Ascending aorta (tissue), 2 donors: ENCODE measurements at regions not wholly inside any gene's neighbourhood (a gene's known extent, or its start where the extent isn't known, plus 50 kb on each side); places are given as distances from the start of the nearest gene placed in this dataset.

Source experiments
- DNase-seq, 2 donors: peaks; one replicate each; pipeline ENCODE4 v3.0.0-alpha.2; 2019; ENCODE audit warnings: low spot score in 2 of 2
- H3K27ac ChIP-seq, 2 donors: fragments of 200-600 bp; sonication (generic); one replicate each; pipeline ENCODE4 v1.5.1; 2016 to 2017; ENCODE audit warnings: mild to moderate bottlenecking in 1 of 2
- H3K27me3 ChIP-seq: fragments of 200-600 bp; sonication (generic); one replicate; pipeline ENCODE4 v1.5.1; 2017
- H3K36me3 ChIP-seq, 2 donors: fragments of 200-600 bp; sonication (generic); one replicate each; pipeline ENCODE4 v1.5.1; 2016
- H3K4me1 ChIP-seq, 2 donors: fragments of 200-600 bp; sonication (generic); one replicate each; pipeline ENCODE4 v1.5.1; 2016 to 2017; ENCODE audit warnings: mild to moderate bottlenecking in 1 of 2
- H3K4me3 ChIP-seq, 2 donors: fragments of 200-600 bp; sonication (generic); one replicate each; pipeline ENCODE4 v1.5.1; 2016 to 2017; ENCODE audit warnings: mild to moderate bottlenecking in 1 of 2
- H3K9me3 ChIP-seq, 2 donors: fragments of 200-600 bp; sonication (generic); one replicate each; pipeline ENCODE4 v1.5.1; 2016
- CTCF ChIP-seq, 3 experiments: fragments of 200-600 bp in 2 of 3; fragments of 450-650 bp in 1 of 3; sonication (generic) in 2 of 3; IDR thresholded peaks; one replicate each; pipeline ENCODE4 v1.5.1; 2016 to 2019; ENCODE audit warnings: antibody characterized with exemption in 3 of 3, mild to moderate bottlenecking in 1 of 3, moderate library complexity in 1 of 3
- intact Hi-C: fragments of 100-400 bp; cut with DNase I; formaldehyde crosslinking; loops from one replicate; pipeline ENCODE4 v1.15.1; 2023

- intact Hi-C loops = no loop called here
Observed at GRCh38 chr2:14751581-14751980, 119.1 kb downstream of the LRATD1 start.

GRCh38 chr2:14752295-14752694 is 119.8 kb downstream of the LRATD1 start:
- H3K27ac ChIP-seq = no peak overlapping the region
- no peak for DNase-seq
- no peak overlapping the region for H3K4me3 ChIP-seq
- intact Hi-C loops = no loop called here
- H3K27me3 ChIP-seq = no peaks in the 10 kb centered on the region
- TF ChIP-seq CTCF (IDR thresholded peaks at IDR 0.05) = no peak
- H3K36me3 ChIP-seq = no peaks in the 10 kb centered on the region
- no peaks in the 10 kb centered on the region for H3K4me1 ChIP-seq
- no peaks in the 10 kb centered on the region for H3K9me3 ChIP-seq

More at GRCh38 chr2:14751581-14751980, 119.1 kb downstream of the LRATD1 start:
- H3K36me3 ChIP-seq = no peaks in the 10 kb centered on the region
- DNase-seq = no peak
- no peak overlapping the region for H3K4me3 ChIP-seq
- TF ChIP-seq CTCF (IDR thresholded peaks at IDR 0.05) = no peak
- no peaks in the 10 kb centered on the region for H3K9me3 ChIP-seq
- no peak overlapping the region for H3K27ac ChIP-seq
- H3K4me1 ChIP-seq = no peaks in the 10 kb centered on the region
- H3K27me3 ChIP-seq = no peaks in the 10 kb centered on the region

GRCh38 chr2:14756122-14756541 is 123.6 kb downstream of the LRATD1 start:
- no peak for TF ChIP-seq CTCF (IDR thresholded peaks at IDR 0.05)
- intact Hi-C loops = no loop called here
- no peaks in the 10 kb centered on the region for H3K9me3 ChIP-seq
- H3K27ac ChIP-seq = no peak overlapping the region
- H3K4me3 ChIP-seq = no peak overlapping the region
- no peaks in the 10 kb centered on the region for H3K4me1 ChIP-seq
- no peaks in the 10 kb centered on the region for H3K27me3 ChIP-seq
- H3K36me3 ChIP-seq = no peaks in the 10 kb centered on the region
- no peak for DNase-seq

- Histone ChIP-seq H3K4me3 (no peak overlapping the region), H3K9me3 (no peaks in the 10 kb centered on the region), H3K27ac (no peak overlapping the region), H3K4me1 (no peaks in the 10 kb centered on the region), H3K27me3 (no peaks in the 10 kb centered on the region), H3K36me3 (no peaks in the 10 kb centered on the region)
- intact Hi-C loops = no loop called here
- DNase-seq = no peak
- TF ChIP-seq CTCF (IDR thresholded peaks at IDR 0.05) = no peak
Observed at GRCh38 chr2:14756981-14757657, 124.6 kb downstream of the LRATD1 start.

- DNase-seq = no peak
- Histone ChIP-seq H3K9me3 (no peaks in the 10 kb centered on the region), H3K27me3 (no peaks in the 10 kb centered on the region), H3K36me3 (no peaks in the 10 kb centered on the region), H3K27ac (no peak overlapping the region), H3K4me3 (no peak overlapping the region), H3K4me1 (no peaks in the 10 kb centered on the region)
- intact Hi-C loops = no loop called here
- TF ChIP-seq CTCF (IDR thresholded peaks at IDR 0.05) = no peak
Observed at GRCh38 chr2:14759082-14759481, 126.6 kb downstream of the LRATD1 start.

GRCh38 chr2:14760169-14760568 is 127.7 kb downstream of the LRATD1 start:
- intact Hi-C loops = no loop called here

More at GRCh38 chr2:14760169-14760568, 127.7 kb downstream of the LRATD1 start:
- Histone ChIP-seq H3K27me3 (no peaks in the 10 kb centered on the region), H3K27ac (no peak overlapping the region), H3K4me3 (no peak overlapping the region), H3K4me1 (no peaks in the 10 kb centered on the region), H3K9me3 (no peaks in the 10 kb centered on the region), H3K36me3 (no peaks in the 10 kb centered on the region)
- no peak for DNase-seq
- no peak for TF ChIP-seq CTCF (IDR thresholded peaks at IDR 0.05)
